HepG2 (cell line): ENCODE measurements at regions not wholly inside any gene's neighbourhood (a gene's known extent, or its start where the extent isn't known, plus 50 kb on each side); places are given as distances from the start of the nearest gene placed in this dataset.

Source experiments
- CAMTA2 ChIP-seq: sonication (generic); formaldehyde crosslinking; IDR thresholded peaks from 2 replicates; pipeline ENCODE4 v1.4.0; 2020; ENCODE audit warnings: mild to moderate bottlenecking, missing genetic modification reagents, borderline replicate concordance
- DMTF1 ChIP-seq: sonication (generic); formaldehyde crosslinking; IDR thresholded peaks from 2 replicates; pipeline ENCODE4 v1.4.0; 2020; ENCODE audit warnings: mild to moderate bottlenecking, missing genetic modification reagents
- KAT7 ChIP-seq: IDR thresholded peaks from 2 replicates; pipeline ENCODE4 v1.6.1; 2018; ENCODE audit warnings: borderline replicate concordance, missing compliant biosample characterization
- MTF1 ChIP-seq: sonication (generic); formaldehyde crosslinking; IDR thresholded peaks from 2 replicates; pipeline ENCODE4 v1.5.0; 2020; ENCODE audit warnings: missing genetic modification reagents
- ZFP36 ChIP-seq: fragments of 150-350 bp; IDR thresholded peaks from 2 replicates; pipeline ENCODE4 v1.6.1; 2018; ENCODE audit warnings: borderline replicate concordance, low read length, low read depth; ENCODE audit not compliant: partially characterized antibody
- ZNF274 ChIP-seq: sonication (generic); formaldehyde crosslinking; IDR thresholded peaks from 2 replicates; pipeline ENCODE4 v1.5.1; 2020; ENCODE audit warnings: mild to moderate bottlenecking, missing genetic modification reagents

- TF ChIP-seq KAT7 (no peak), CAMTA2 (CRISPR knock-in tag) (no peak), ZFP36 (no peak), MTF1 (CRISPR knock-in tag) (no peak), ZNF274 (no peak), DMTF1 (CRISPR knock-in tag) (no peak)
Measured at GRCh38 chr2:163974766-163975165, 239.0 kb upstream of the FIGN start.
